Femur (tissue), 1 donor: ENCODE measurements at regions not wholly inside any gene's neighbourhood (a gene's known extent, or its start where the extent isn't known, plus 50 kb on each side); places are given as distances from the start of the nearest gene placed in this dataset.

Experiments used
- DNase-seq: peaks from one replicate; pipeline ENCODE4 v3.0.0-alpha.2; 2017

DNA sequence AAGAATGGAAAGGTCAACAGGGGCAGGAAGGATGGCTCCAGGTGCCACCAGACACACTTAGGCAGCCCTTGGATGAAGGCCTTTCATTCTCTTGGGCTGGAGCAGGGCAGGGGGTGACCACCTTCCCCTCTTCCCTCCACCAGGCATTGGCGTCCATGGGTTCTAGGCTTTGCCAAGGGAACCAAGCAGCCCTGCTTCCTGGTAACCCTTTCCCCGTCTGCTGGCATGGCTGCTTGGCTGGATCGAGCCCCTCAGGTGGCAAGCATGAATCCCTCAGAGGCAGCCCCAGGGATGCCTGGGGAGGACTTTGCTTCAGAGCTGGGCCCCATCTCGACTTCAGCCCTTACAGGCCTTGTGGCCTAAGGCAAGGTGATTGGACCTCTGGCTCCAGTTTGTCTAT, 185.1 kb upstream of the SYT13 start:
- no peak for DNase-seq

DNA sequence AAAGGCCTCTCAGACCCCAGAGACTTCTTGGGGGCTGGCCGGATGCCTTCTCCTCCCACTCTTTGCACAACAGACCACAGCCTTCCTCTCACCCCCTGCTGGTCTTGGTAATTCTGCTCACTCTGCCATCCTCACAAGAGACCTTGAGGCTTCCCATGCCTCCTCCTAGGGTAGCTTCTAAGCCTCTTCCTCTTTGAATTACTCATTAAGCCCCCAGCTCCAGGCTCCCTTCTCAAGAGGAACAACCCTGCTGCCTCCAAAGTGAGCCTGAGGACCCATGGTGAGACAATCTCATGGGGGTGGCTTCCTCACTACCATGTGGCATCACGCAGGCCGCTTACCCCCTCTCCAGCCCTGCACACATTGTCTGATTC, 184.6 kb upstream of the SYT13 start:
- no peak for DNase-seq

DNA sequence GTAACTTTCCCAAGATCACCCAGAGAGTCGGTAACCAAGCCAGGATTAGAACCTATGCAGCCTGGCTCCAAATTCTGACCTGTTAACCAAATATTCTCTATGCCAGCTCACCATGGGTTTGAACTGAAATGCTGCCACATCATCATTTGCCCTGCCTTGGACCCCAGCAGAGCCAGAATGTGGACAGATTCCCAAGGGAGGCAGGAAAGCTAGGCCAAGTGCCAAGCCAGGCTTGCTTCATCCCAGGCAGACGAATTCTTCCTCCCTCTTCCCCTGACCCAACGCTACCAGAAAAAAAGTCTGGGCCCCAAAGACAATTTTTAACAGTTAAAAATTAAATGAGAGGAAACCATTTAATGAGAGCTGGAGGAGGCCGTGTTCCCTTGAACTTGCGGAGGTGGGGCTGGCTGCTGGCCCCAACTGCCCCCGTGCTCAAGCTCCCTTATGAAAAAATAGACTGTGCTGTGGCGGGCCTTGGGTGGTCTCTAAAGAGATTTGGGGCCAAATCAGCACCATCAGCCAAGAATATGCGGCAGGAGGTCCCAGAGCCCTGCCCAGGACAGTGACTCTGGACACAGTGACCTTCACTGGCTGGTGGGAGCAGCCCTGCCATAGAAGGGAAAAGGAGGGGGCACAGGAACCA, 184.1 kb upstream of the SYT13 start:
- DNase-seq: peak; percentile 34

DNA sequence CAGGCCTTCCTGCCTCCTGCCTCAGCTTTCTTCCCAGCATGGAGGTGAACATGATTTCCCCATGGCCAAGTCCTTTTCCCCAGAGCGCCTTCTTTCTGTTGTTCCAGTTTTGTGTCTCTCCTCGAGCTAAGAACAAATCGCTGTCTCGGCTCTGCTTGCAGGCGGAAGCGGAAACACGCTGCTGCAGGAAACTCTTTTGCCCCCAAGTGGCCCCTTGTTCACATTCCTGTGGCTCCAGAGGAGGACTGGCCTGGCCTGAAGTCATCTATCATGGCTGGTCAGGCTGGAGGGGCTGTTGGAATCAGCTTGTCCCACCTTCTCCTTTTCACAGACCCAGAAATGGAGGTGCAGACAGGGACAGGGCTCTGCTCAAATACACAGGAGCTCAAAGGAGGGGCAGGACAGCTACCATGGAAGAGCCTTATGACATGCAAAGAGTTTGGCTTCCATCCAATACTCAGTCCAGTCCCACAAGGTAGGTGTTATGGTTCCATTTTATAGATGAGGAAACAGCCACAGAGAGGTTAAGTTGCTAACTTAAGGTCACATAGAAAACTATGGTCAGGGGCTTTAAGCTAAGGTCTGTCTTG, 182.2 kb upstream of the SYT13 start:
- peak; percentile 59 for DNase-seq

DNA sequence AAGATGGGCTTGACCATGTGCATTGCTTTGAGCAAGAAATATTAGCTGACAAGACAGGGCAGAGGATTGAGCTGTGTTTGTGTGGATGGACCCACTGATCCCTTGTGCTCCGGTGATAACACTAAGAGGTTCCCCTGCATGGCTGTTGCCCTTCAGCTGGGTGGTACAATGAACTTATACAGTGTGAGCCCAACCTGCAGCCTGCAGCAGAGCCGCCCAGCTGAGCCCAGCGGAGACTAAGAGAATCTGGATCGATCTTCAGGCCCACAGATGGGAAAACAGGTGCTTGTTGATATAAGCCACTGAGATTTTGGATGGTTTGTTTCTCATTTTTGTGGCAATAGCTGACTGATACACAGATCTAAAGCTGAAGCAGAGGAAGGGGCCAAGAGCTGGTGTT, 177.4 kb upstream of the SYT13 start:
- DNase-seq: no peak

DNA sequence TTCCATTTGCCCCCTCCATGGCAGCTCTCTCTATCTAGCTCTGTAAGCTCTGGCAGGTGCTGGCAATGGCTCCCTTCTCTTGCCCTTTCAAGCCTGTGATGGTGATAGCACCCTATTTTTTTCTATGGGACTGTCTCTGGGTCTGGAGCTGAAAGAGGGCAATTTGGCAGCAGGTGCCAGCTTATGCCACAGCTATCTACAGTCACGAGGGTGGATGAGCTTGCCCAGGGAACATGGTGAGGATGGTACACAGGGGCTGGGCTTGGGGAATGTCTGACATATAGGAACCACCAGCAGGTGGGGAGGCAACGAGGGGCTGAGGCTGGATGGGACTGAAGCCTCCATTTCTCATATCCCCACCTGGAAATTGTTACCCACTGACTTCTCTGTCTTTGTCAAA, 175.4 kb upstream of the SYT13 start:
- no peak for DNase-seq

DNA sequence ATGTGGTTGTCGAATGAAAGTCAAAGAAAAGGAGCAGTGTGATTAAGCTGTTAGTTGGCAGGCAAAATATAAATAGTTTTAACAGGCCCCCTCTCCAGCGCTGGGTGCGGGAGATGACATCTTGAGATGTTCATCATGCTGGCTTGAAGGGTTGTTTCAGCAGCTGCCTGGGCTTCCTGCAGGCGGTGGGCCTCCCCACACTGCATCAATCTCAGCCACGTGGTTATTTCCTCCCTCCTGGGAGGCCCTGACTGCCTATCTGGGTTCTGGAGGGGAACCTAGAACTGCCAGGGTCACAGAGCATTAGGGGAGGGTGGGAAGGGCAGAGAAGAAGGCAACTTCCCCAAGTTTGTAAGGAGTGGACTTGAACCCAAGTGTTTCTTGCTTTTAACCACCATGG, 173.3 kb upstream of the SYT13 start:
- DNase-seq: no peak

DNA sequence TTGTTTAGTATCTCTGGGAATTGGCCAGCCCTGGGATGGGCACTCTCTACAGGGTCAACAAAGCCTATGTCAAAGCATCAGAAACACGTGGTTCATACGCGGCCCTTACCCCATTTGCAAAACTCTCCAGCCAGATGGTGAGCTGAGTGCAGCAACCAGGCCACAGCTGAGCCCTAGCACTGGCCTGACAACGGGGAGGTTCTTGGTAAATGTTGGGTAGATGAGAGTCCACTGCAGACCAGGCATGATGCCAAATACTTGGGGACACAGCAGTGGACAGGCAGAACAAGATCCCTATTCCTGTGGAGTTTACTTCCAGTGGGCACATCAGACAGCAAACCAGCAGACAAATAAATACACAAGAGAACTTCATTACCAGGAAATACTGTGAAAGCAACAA, 172.1 kb upstream of the SYT13 start:
- no peak for DNase-seq

DNA sequence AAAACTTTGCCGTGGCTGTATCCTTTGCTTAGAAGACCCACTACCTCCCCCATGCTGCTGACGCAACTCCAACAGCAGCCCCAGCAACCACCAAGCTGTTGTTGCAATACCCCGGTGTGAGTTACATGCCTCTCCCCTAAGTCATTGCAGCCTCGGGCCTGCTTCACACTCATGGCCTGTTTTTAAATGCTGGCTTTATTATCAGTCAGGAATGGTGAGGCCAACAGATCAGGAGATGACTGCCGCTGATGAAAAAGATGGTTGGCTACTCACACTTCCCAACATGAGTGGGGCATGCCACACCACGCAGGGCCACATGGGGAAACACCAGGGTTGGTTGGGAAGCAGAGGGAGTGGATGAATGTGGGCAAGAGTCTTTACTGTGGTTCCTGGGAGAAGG, 171.5 kb upstream of the SYT13 start:
- DNase-seq: no peak

DNA sequence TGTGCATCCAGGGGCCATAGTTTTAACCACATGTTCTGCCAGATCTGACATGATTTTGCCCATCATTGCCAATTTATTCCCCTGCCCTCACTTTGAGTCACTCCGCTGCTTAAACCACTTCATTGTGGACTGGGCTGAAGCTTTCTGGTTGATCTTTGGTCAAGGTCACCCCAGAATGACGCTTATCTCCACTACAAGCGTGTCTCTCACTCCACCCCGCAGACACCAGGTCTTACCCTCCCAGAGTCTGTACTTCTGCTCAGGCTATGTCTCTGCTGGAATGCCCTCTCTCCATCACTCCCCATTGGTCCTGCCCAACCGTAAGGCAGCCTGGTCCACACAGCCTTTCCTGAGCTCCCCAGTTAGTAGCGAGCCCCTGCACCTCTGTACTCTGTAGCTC, 170.5 kb upstream of the SYT13 start:
- DNase-seq: no peak

DNA sequence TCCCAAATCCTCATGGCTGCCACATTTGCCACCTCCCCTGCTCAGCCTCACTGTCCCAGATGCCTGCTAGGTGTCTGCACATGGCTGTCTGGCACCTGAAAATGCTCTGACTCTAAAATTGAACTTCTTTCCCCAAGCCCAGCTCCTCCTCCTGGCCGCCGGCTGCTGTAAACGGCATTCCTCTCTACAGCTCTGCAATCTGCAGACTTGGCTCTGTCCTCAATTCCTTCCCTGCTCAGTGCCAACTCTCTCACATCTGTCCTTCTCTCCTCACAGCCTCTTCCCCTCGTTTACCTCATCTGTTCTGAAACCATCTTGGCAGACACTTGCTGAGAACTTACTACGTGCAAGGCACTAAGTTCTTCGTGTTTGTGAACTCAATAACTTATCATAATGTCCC, 169.4 kb upstream of the SYT13 start:
- no peak for DNase-seq

DNA sequence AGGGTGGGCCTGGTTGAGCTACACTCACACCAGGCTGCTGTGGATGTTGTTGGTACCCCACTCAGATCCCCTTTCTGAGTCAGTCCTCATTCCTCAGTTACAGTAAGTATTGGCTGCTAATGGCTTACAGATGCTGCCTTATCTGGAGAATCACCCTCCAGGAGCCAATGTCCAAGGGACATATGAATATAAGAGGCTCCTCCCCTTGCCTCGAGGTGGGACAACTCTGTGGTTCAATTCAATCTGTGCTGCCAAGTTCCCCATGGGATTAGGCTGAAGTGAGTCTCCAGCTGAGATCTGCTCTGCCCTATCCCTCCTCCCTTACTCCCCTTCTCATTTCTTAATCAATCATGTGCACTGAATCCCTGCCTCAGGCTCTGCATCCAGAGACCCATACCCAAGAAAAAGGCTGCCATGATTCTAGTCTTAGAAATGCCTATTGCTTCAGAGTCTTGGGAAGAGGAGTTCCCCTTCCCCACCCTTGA, 168.8 kb upstream of the SYT13 start:
- DNase-seq: no peak

DNA sequence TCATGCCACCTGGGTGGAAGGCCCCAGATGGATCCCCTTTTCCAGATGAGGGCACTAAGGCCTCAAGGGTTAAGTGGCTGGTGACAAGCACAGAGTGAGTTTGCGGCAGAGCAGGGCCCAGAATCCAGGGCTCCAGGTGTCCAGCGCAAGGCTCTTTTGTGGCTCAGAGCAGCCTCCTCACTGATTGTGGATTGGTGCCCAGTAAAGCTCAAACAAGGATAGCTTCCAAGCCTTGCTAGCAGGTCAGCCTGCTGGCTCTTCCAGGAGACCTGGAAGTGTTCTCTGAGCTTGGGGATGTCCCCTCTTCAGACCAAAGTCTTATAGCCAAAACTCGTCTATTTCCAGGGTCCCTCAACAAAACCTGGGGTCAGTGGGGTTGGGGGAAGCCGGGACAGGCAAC, 167.6 kb upstream of the SYT13 start:
- no peak for DNase-seq

DNA sequence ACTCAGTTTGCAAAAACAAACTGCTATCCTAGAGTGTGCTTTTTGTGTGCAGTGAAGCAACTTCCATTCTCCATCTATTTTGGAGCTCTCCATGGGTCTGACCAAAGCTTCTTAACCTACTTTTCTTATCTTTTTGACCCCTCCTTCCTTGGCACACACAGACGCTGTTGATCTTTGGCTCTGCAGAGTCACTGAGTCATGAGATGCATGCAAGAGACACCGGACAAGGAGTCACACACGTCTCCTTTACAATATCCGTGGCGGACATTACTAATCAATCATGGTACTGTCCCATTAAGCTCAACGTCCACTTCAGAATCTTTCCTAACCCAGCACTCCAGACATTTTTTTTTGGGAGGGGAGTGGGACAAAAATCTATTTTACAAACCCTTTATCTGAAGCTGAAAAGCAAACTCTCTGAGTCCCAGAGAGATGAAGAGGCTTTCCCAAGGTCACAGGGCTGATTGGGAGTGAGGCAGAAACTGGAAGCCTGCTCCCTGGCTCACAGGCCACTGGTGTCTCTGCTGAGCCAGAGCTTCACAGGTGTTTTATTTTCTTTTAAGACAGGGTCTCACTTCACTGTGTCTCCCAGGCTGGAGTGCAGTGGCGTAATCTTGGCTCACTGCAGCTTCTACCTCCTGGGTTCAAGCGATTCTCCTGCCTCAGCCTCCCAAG, 165.8 kb upstream of the SYT13 start:
- DNase-seq: no peak

DNA sequence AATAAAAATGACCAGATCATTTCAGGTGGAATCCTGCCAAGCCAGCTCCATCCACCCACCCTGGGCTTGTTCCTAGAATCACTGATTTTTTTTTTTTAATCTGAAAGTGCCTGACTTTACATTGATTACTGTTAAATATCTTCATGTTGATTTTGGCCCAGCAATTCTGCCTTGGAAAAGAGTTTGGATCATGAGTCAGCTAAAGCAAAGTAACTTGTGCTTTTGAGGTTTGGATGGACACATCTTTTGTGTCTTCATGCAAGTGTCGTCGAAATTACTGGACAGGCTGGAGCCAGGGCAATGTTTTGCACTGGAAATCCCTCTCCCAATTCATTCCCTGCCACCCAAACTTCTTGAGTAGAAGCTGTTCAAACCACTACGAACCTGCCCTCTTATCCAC, 164.0 kb upstream of the SYT13 start:
- DNase-seq: no peak

DNA sequence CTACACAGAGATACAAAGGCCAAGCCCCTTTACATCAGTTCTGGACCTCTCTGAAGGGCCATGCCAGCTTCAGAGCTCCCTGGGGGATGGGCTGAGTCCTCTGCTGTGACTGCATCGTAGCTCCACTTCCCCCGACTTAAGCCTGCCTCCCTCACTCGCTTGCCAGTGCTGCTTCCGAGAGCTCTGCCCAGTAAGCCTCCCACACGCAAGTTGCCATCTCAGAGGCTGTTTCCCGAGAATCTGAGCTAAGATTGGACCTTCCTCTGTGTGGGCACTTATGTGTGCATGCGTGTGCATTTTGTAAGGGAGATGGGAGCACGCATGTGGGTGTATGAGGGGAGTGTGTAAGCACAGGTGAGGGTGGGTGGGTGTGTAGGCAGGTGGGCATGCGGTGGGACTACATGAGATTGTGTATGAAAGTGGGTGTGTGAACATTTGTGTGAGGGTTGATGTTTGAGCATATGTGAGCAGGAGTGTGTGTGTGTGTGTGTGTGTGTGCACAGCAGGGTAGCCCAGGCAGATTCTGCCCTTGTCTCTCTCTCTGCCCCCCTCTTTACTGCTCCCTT, 163.0 kb upstream of the SYT13 start:
- DNase-seq: no peak

DNA sequence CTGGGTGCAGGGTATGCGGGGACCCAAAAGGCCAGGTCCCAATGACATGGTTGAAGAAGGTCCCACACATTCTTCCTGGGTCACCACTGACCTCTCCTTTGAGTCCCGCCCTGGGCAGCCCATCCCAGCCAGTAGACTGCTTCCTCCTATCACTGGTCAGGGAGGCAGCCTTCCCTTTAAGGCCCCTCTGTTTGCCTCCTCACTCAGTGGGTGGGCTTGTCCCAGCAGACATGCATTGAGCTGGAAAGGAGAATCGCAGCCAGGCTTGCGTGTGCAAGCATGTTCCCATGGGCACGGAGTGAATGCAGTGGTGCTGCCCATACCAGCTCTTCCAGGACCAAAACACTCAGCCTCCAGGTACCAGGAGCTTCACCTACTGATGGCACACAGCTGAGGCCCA, 162.4 kb upstream of the SYT13 start:
- DNase-seq: no peak

DNA sequence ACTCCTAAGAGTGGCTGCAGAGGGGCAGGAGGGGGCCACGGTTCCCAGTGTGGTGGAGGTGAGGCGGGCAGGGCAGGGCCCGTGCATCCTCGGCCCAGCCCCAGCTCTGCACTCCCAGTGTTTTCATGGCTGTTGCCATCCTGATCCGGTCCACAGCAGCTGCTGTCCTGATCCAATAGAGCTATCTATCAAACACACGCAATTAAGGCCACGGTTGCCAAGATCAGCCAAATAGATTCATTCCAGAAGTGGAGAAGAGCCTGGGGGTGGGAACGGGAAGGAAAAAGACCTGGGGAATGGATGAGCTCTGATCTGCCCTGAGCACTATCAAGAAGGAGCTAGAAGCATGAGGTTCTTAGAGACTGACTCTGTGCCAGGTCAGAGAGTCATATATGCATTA, 160.9 kb upstream of the SYT13 start:
- DNase-seq: no peak

DNA sequence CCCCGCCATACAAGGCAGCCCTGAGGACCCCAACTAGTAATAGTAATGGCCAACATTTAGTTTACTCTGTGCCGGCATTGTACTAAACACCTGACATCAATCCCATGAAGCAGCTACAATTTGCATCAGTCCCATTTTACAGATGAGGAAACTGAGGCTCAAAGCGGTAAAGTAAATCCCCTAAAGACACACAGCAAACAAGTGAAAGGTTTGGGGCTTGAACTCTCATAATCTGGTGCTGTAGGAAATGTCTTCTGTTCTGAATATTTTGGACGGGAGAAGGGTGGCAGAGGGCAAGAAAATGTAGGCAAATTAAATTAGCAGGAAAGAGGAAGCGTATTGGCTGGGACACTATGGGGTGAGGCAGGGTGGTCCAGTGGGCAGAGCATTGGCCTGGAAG, 160.3 kb upstream of the SYT13 start:
- no peak for DNase-seq

DNA sequence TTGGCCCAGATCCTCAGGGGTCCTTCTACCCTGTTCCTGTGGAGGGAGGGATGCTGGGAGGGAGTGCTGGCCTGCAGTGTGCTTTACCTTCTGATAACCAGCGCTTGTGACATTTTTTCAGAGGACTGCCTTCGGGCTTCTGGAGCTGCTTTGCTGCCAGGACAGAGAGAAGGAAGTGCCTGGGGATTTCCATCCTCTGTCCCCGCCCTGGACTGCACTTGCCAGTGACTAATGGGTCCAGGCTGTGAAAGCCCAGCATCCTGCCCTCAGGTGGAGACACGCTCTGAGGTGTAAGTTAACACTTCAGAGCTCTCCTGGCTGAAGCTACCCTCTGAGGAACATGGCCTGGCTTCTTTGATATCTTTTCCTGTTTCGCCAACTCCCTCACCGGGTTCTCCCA, 158.7 kb upstream of the SYT13 start:
- no peak for DNase-seq

DNA sequence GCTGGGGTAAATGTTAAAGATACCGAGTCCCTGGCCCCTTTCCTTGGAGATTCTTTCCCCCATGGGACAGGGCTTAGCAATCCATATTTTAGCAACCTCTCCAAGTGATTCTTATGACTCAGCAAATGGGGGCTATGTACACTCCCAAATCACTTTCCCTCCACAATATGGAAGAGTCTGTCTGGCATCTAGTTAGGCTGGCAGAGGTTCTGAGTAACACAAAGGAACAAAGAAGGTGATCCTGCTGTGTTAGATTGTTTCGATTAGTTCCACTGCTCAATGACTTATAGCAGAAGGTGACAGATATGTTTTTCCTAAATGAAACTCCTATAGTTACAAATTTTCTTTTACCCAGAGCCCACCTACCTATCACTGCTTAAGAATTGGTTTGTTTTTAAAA, 154.0 kb upstream of the SYT13 start:
- DNase-seq: no peak

DNA sequence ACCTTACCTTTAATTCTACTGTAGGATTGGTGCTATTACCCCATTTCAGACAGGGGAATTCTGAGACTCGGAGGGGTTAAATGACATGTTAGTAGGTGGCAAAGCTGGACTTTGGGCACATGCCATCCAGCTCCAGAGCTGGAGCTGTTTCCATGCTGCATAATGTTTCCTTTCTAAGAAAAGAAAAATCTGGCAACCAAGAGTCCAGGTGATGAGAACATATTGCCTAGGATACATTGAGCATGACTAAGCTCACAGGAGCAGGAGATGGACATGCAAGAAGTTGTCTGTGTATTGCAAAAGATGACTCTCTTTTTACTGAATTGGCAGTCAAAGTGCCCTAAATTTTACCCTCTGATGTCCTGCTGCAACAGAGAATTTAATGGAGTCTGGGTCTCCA, 150.8 kb upstream of the SYT13 start:
- DNase-seq: no peak

DNA sequence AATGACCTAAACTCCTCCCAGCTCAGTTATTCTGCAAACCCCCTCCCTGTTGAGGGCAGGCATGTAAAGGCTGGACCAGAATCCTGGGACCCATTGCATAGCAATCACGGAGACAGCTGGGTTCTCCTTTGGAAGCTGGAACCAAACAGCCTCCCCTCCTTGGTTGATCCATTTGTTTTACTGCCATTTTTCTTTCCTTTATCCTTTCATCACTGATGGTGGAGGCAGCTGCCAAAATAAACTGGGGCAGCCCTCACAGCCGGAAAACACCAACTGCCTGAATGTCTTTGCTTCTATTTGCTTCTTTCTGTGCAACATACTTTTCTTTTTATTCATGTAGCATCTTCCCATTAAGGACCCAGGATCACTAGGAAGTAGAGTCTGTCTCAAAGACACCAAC, 150.0 kb upstream of the SYT13 start:
- no peak for DNase-seq

DNA sequence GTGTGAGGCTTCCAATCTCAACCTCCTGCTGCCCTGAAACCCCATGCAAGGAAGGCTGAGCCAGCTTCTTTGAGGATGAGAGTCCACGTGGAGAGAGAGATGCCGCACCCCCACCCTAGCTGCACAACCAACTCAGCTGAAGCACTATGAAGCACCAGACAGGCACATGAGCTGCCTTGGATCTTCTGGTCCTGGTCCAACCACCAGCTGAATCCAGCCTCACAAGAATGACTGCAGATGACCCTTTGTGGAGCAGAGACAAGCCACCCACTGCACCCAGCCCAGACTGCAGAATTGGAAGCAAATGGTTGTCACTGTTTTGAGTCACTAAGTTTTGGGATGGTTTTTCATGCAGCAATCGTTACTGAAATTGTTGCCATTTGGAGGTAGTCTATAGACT, 149.6 kb upstream of the SYT13 start:
- no peak for DNase-seq
